GM12878 (cell line): ENCODE measurements at regions not wholly inside any gene's neighbourhood (a gene's known extent, or its start where the extent isn't known, plus 50 kb on each side); places are given as distances from the start of the nearest gene placed in this dataset.

Source experiments
- CBFB ChIP-seq: IDR thresholded peaks from 2 replicates; pipeline ENCODE4 v1.6.1; 2016; ENCODE audit warnings: antibody characterized with exemption, low read depth
- CBX5 ChIP-seq: sonication (generic); IDR thresholded peaks from 2 replicates; pipeline ENCODE4 v1.6.1; 2016; ENCODE audit warnings: low read depth, moderate library complexity, mild to moderate bottlenecking, inconsistent platforms
- EGR1 ChIP-seq, 2 experiments: IDR thresholded peaks; 1 replicate in 1 of 2; 2 replicates in 1 of 2; pipeline ENCODE4 v1.6.1; 2011 to 2012; ENCODE audit warnings: low read depth in 2 of 2, low read length in 2 of 2, borderline replicate concordance in 1 of 2, mild to moderate bottlenecking in 1 of 2, moderate library complexity in 1 of 2
- MEF2A ChIP-seq: IDR thresholded peaks from 2 replicates; pipeline ENCODE4 v1.6.1; 2011; ENCODE audit warnings: low read depth, mild to moderate bottlenecking, low read length, moderate library complexity; ENCODE audit not compliant: insufficient read depth
- NR2C1 ChIP-seq: fragments of 450-650 bp; IDR thresholded peaks from 2 replicates; pipeline ENCODE4 v1.6.1; 2017; ENCODE audit warnings: antibody characterized with exemption, mild to moderate bottlenecking, moderate library complexity
- RUNX3 ChIP-seq: IDR thresholded peaks from 2 replicates; pipeline ENCODE4 v1.6.1; 2012; ENCODE audit warnings: low read length, inconsistent platforms
- SMAD1 ChIP-seq: fragments of 450-650 bp; IDR thresholded peaks from 2 replicates; pipeline ENCODE4 v1.6.1; 2018; ENCODE audit warnings: mild to moderate bottlenecking, low read depth; ENCODE audit not compliant: partially characterized antibody
- SREBF1 ChIP-seq: IDR thresholded peaks from 2 replicates; pipeline ENCODE4 v1.6.1; 2012; ENCODE audit warnings: mild to moderate bottlenecking, low read length
- SREBF2 ChIP-seq: IDR thresholded peaks from 2 replicates; pipeline ENCODE4 v1.6.1; 2012; ENCODE audit warnings: mild to moderate bottlenecking, low read length
- TAF1 ChIP-seq: IDR thresholded peaks from 2 replicates; pipeline ENCODE4 v1.6.1; 2011; ENCODE audit warnings: mild to moderate bottlenecking, low read depth, low read length, borderline replicate concordance
- TCF12 ChIP-seq: IDR thresholded peaks from 2 replicates; pipeline ENCODE4 v1.6.1; 2011; ENCODE audit warnings: low read depth, mild to moderate bottlenecking, low read length
- TF ChIP-seq, protein P1 (sequence below): fragments of 450-650 bp; IDR thresholded peaks from 2 replicates; pipeline ENCODE4 v1.6.1; 2017; ENCODE audit warnings: mild to moderate bottlenecking, moderate library complexity
- TF ChIP-seq, protein P2 (sequence below): fragments of 450-650 bp; IDR thresholded peaks from 2 replicates; pipeline ENCODE4 v1.6.1; 2017; ENCODE audit warnings: antibody characterized with exemption, mild to moderate bottlenecking, moderate library complexity
- TF ChIP-seq, protein P3 (sequence below): fragments of 450-650 bp; formaldehyde crosslinking; IDR thresholded peaks from 2 replicates; pipeline ENCODE4 v1.5.0; 2022; ENCODE audit warnings: mild to moderate bottlenecking, missing genetic modification characterization
- TF ChIP-seq, protein P4 (sequence below): fragments of 450-650 bp; IDR thresholded peaks from 2 replicates; pipeline ENCODE4 v1.6.1; 2017; ENCODE audit warnings: mild to moderate bottlenecking, moderate library complexity
- TF ChIP-seq, protein P5 (sequence below): IDR thresholded peaks from 2 replicates; pipeline ENCODE4 v1.6.1; 2011; ENCODE audit warnings: low read depth, mild to moderate bottlenecking, low read length, moderate library complexity, borderline replicate concordance; ENCODE audit errors: extremely low read depth

DNA sequence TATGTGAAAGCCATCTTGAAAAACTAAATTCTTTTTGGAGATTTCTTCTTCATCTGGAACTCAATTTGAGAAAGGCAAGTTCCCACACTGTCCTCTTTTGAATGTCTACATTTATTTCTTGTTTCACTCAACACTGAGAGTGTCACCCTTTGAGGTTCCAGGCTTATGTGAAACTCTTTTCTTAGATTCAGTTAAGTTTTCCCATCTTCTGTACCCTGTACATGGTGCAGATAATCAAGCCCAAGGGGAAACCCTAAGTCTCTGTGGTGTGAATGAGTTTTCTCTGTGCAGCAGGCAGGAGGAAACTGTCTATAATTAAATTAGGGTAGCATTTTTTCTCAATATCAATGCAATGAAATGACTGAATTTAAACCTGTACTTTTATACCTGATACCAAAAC, 72.3 kb upstream of the PRLR start (continued):
- no peak for TF ChIP-seq EGR1 (IDR thresholded peaks at IDR 0.05; ENCODE audit: borderline replicate concordance in 1 of 2, low read depth in 2 of 2, low read length in 2 of 2)
- TF ChIP-seq SMAD1, result peak; percentile 85
- TF ChIP-seq NR2C1, result no peak
- TF ChIP-seq MEF2A, result no peak
- no peak for TF ChIP-seq TAF1
- no peak for TF ChIP-seq CBFB
- TF ChIP-seq CBX5, result no peak
- TF ChIP-seq, protein P1, sequence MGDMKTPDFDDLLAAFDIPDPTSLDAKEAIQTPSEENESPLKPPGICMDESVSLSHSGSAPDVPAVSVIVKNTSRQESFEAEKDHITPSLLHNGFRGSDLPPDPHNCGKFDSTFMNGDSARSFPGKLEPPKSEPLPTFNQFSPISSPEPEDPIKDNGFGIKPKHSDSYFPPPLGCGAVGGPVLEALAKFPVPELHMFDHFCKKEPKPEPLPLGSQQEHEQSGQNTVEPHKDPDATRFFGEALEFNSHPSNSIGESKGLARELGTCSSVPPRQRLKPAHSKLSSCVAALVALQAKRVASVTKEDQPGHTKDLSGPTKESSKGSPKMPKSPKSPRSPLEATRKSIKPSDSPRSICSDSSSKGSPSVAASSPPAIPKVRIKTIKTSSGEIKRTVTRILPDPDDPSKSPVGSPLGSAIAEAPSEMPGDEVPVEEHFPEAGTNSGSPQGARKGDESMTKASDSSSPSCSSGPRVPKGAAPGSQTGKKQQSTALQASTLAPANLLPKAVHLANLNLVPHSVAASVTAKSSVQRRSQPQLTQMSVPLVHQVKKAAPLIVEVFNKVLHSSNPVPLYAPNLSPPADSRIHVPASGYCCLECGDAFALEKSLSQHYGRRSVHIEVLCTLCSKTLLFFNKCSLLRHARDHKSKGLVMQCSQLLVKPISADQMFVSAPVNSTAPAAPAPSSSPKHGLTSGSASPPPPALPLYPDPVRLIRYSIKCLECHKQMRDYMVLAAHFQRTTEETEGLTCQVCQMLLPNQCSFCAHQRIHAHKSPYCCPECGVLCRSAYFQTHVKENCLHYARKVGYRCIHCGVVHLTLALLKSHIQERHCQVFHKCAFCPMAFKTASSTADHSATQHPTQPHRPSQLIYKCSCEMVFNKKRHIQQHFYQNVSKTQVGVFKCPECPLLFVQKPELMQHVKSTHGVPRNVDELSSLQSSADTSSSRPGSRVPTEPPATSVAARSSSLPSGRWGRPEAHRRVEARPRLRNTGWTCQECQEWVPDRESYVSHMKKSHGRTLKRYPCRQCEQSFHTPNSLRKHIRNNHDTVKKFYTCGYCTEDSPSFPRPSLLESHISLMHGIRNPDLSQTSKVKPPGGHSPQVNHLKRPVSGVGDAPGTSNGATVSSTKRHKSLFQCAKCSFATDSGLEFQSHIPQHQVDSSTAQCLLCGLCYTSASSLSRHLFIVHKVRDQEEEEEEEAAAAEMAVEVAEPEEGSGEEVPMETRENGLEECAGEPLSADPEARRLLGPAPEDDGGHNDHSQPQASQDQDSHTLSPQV, result no peak
- TF ChIP-seq RUNX3, result peak; percentile 37; the same call in 1 of the 2 replicates
- TF ChIP-seq, protein P2, sequence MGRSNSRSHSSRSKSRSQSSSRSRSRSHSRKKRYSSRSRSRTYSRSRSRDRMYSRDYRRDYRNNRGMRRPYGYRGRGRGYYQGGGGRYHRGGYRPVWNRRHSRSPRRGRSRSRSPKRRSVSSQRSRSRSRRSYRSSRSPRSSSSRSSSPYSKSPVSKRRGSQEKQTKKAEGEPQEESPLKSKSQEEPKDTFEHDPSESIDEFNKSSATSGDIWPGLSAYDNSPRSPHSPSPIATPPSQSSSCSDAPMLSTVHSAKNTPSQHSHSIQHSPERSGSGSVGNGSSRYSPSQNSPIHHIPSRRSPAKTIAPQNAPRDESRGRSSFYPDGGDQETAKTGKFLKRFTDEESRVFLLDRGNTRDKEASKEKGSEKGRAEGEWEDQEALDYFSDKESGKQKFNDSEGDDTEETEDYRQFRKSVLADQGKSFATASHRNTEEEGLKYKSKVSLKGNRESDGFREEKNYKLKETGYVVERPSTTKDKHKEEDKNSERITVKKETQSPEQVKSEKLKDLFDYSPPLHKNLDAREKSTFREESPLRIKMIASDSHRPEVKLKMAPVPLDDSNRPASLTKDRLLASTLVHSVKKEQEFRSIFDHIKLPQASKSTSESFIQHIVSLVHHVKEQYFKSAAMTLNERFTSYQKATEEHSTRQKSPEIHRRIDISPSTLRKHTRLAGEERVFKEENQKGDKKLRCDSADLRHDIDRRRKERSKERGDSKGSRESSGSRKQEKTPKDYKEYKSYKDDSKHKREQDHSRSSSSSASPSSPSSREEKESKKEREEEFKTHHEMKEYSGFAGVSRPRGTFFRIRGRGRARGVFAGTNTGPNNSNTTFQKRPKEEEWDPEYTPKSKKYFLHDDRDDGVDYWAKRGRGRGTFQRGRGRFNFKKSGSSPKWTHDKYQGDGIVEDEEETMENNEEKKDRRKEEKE, result no peak
- no peak for TF ChIP-seq SREBF1
- TF ChIP-seq, protein P3, sequence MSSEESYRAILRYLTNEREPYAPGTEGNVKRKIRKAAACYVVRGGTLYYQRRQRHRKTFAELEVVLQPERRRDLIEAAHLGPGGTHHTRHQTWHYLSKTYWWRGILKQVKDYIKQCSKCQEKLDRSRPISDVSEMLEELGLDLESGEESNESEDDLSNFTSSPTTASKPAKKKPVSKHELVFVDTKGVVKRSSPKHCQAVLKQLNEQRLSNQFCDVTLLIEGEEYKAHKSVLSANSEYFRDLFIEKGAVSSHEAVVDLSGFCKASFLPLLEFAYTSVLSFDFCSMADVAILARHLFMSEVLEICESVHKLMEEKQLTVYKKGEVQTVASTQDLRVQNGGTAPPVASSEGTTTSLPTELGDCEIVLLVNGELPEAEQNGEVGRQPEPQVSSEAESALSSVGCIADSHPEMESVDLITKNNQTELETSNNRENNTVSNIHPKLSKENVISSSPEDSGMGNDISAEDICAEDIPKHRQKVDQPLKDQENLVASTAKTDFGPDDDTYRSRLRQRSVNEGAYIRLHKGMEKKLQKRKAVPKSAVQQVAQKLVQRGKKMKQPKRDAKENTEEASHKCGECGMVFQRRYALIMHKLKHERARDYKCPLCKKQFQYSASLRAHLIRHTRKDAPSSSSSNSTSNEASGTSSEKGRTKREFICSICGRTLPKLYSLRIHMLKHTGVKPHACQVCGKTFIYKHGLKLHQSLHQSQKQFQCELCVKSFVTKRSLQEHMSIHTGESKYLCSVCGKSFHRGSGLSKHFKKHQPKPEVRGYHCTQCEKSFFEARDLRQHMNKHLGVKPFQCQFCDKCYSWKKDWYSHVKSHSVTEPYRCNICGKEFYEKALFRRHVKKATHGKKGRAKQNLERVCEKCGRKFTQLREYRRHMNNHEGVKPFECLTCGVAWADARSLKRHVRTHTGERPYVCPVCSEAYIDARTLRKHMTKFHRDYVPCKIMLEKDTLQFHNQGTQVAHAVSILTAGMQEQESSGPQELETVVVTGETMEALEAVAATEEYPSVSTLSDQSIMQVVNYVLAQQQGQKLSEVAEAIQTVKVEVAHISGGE, result no peak
- peak; percentile 72; the same call in 1 of the 2 replicates for TF ChIP-seq TCF12
- TF ChIP-seq, protein P4, sequence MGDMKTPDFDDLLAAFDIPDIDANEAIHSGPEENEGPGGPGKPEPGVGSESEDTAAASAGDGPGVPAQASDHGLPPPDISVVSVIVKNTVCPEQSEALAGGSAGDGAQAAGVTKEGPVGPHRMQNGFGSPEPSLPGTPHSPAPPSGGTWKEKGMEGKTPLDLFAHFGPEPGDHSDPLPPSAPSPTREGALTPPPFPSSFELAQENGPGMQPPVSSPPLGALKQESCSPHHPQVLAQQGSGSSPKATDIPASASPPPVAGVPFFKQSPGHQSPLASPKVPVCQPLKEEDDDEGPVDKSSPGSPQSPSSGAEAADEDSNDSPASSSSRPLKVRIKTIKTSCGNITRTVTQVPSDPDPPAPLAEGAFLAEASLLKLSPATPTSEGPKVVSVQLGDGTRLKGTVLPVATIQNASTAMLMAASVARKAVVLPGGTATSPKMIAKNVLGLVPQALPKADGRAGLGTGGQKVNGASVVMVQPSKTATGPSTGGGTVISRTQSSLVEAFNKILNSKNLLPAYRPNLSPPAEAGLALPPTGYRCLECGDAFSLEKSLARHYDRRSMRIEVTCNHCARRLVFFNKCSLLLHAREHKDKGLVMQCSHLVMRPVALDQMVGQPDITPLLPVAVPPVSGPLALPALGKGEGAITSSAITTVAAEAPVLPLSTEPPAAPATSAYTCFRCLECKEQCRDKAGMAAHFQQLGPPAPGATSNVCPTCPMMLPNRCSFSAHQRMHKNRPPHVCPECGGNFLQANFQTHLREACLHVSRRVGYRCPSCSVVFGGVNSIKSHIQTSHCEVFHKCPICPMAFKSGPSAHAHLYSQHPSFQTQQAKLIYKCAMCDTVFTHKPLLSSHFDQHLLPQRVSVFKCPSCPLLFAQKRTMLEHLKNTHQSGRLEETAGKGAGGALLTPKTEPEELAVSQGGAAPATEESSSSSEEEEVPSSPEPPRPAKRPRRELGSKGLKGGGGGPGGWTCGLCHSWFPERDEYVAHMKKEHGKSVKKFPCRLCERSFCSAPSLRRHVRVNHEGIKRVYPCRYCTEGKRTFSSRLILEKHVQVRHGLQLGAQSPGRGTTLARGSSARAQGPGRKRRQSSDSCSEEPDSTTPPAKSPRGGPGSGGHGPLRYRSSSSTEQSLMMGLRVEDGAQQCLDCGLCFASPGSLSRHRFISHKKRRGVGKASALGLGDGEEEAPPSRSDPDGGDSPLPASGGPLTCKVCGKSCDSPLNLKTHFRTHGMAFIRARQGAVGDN, result no peak
- TF ChIP-seq, protein P5, sequence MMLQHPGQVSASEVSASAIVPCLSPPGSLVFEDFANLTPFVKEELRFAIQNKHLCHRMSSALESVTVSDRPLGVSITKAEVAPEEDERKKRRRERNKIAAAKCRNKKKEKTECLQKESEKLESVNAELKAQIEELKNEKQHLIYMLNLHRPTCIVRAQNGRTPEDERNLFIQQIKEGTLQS, result no peak
- no peak for TF ChIP-seq SREBF2
